ENCODE measurements at regions not wholly inside any gene's neighbourhood (a gene's known extent, or its start where the extent isn't known, plus 50 kb on each side); places are given as distances from the start of the nearest gene placed in this dataset.

- no peak overlapping the region for H3K4me3 ChIP-seq (ENCODE audit: low read depth in 1 of 2, low read length in 2 of 2)
- no peak overlapping the region for H3K27ac ChIP-seq (ENCODE audit: low read depth, low read length)
- H3K27me3 ChIP-seq (ENCODE audit: control insufficient read depth in 1 of 2, insufficient read depth in 2 of 2, low read length in 2 of 2) = no peaks in the 10 kb centered on the region
- no peak overlapping the region for H3K9ac ChIP-seq (ENCODE audit: low read length)
- H3K4me1 ChIP-seq (ENCODE audit: insufficient read depth, low read length) = no peaks in the 10 kb centered on the region
- H3K36me3 ChIP-seq (ENCODE audit: insufficient read depth, low read length) = no peaks in the 10 kb centered on the region
- H3K9me3 ChIP-seq (ENCODE audit: low read length) = no peaks in the 10 kb centered on the region
Measured at GRCh38 chr9:21567926-21568325, 85.8 kb upstream of the IFNE start.

GRCh38 chr9:21568484-21568883 is 86.4 kb upstream of the IFNE start:
- H3K4me3 ChIP-seq (ENCODE audit: low read depth in 1 of 2, low read length in 2 of 2) = no peak overlapping the region
- H3K4me1 ChIP-seq (ENCODE audit: insufficient read depth, low read length) = no peaks in the 10 kb centered on the region
- H3K9ac ChIP-seq (ENCODE audit: low read length) = no peak overlapping the region
- no peaks in the 10 kb centered on the region for H3K27me3 ChIP-seq (ENCODE audit: control insufficient read depth in 1 of 2, insufficient read depth in 2 of 2, low read length in 2 of 2)
- H3K27ac ChIP-seq (ENCODE audit: low read depth, low read length) = no peak overlapping the region
- no peaks in the 10 kb centered on the region for H3K9me3 ChIP-seq (ENCODE audit: low read length)
- no peaks in the 10 kb centered on the region for H3K36me3 ChIP-seq (ENCODE audit: insufficient read depth, low read length)

GRCh38 chr9:21569721-21570120 is 87.6 kb upstream of the IFNE start:
- no peaks in the 10 kb centered on the region for H3K36me3 ChIP-seq (ENCODE audit: insufficient read depth, low read length)
- no peaks in the 10 kb centered on the region for H3K4me1 ChIP-seq (ENCODE audit: insufficient read depth, low read length)
- H3K9ac ChIP-seq (ENCODE audit: low read length) = no peak overlapping the region
- H3K27ac ChIP-seq (ENCODE audit: low read depth, low read length) = no peak overlapping the region
- H3K27me3 ChIP-seq (ENCODE audit: control insufficient read depth in 1 of 2, insufficient read depth in 2 of 2, low read length in 2 of 2) = no peaks in the 10 kb centered on the region
- H3K9me3 ChIP-seq (ENCODE audit: low read length) = no peaks in the 10 kb centered on the region
- no peak overlapping the region for H3K4me3 ChIP-seq (ENCODE audit: low read depth in 1 of 2, low read length in 2 of 2)

GRCh38 chr9:21570643-21571275 is 88.6 kb upstream of the IFNE start:
- Histone ChIP-seq H3K9ac (ENCODE audit: low read length) (no peak overlapping the region), H3K36me3 (ENCODE audit: insufficient read depth, low read length) (no peaks in the 10 kb centered on the region), H3K4me3 (ENCODE audit: low read depth in 1 of 2, low read length in 2 of 2) (no peak overlapping the region), H3K4me1 (ENCODE audit: insufficient read depth, low read length) (peaks cover under 1% of the 10 kb centered on the region), H3K9me3 (ENCODE audit: low read length) (no peaks in the 10 kb centered on the region), H3K27ac (ENCODE audit: low read depth, low read length) (no peak overlapping the region), H3K27me3 (ENCODE audit: control insufficient read depth in 1 of 2, insufficient read depth in 2 of 2, low read length in 2 of 2) (no peaks in the 10 kb centered on the region)

GRCh38 chr9:21574261-21574660 is 92.1 kb upstream of the IFNE start:
- no peaks in the 10 kb centered on the region for H3K27me3 ChIP-seq (ENCODE audit: control insufficient read depth in 1 of 2, insufficient read depth in 2 of 2, low read length in 2 of 2)
- H3K9ac ChIP-seq (ENCODE audit: low read length) = no peak overlapping the region
- H3K36me3 ChIP-seq (ENCODE audit: insufficient read depth, low read length) = no peaks in the 10 kb centered on the region
- no peaks in the 10 kb centered on the region for H3K9me3 ChIP-seq (ENCODE audit: low read length)
- H3K4me3 ChIP-seq (ENCODE audit: low read depth in 1 of 2, low read length in 2 of 2) = no peak overlapping the region
- H3K4me1 ChIP-seq (ENCODE audit: insufficient read depth, low read length) = peaks cover 17% of the 10 kb centered on the region
- H3K27ac ChIP-seq (ENCODE audit: low read depth, low read length) = no peak overlapping the region

GRCh38 chr9:21576331-21577189 is 94.4 kb upstream of the IFNE start:
- Histone ChIP-seq H3K27me3 (ENCODE audit: control insufficient read depth in 1 of 2, insufficient read depth in 2 of 2, low read length in 2 of 2) (no peaks in the 10 kb centered on the region), H3K4me1 (ENCODE audit: insufficient read depth, low read length) (peaks cover 17% of the 10 kb centered on the region), H3K36me3 (ENCODE audit: insufficient read depth, low read length) (no peaks in the 10 kb centered on the region), H3K9me3 (ENCODE audit: low read length) (no peaks in the 10 kb centered on the region), H3K9ac (ENCODE audit: low read length) (no peak overlapping the region), H3K27ac (ENCODE audit: low read depth, low read length) (no peak overlapping the region), H3K4me3 (ENCODE audit: low read depth in 1 of 2, low read length in 2 of 2) (no peak overlapping the region)

GRCh38 chr9:21579247-21579671 is 97.1 kb upstream of the IFNE start:
- no peak overlapping the region for H3K27ac ChIP-seq (ENCODE audit: low read depth, low read length)
- no peaks in the 10 kb centered on the region for H3K36me3 ChIP-seq (ENCODE audit: insufficient read depth, low read length)
- no peak overlapping the region for H3K9ac ChIP-seq (ENCODE audit: low read length)
- H3K4me1 ChIP-seq (ENCODE audit: insufficient read depth, low read length) = peaks cover 17% of the 10 kb centered on the region
- no peaks in the 10 kb centered on the region for H3K27me3 ChIP-seq (ENCODE audit: control insufficient read depth in 1 of 2, insufficient read depth in 2 of 2, low read length in 2 of 2)
- no peaks in the 10 kb centered on the region for H3K9me3 ChIP-seq (ENCODE audit: low read length)
- no peak overlapping the region for H3K4me3 ChIP-seq (ENCODE audit: low read depth in 1 of 2, low read length in 2 of 2)

- no peaks in the 10 kb centered on the region for H3K36me3 ChIP-seq (ENCODE audit: insufficient read depth, low read length)
Measured at GRCh38 chr9:21579743-21580142, 97.6 kb upstream of the IFNE start.

GRCh38 chr9:21580636-21581378 is 98.7 kb upstream of the IFNE start:
- Histone ChIP-seq H3K9me3 (ENCODE audit: low read length) (no peaks in the 10 kb centered on the region), H3K4me1 (ENCODE audit: insufficient read depth, low read length) (peaks cover 16% of the 10 kb centered on the region), H3K27me3 (ENCODE audit: control insufficient read depth in 1 of 2, insufficient read depth in 2 of 2, low read length in 2 of 2) (no peaks in the 10 kb centered on the region), H3K4me3 (ENCODE audit: low read depth in 1 of 2, low read length in 2 of 2) (no peak overlapping the region), H3K27ac (ENCODE audit: low read depth, low read length) (no peak overlapping the region), H3K36me3 (ENCODE audit: insufficient read depth, low read length) (no peaks in the 10 kb centered on the region), H3K9ac (ENCODE audit: low read length) (no peak overlapping the region)

More at GRCh38 chr9:21579743-21580142, 97.6 kb upstream of the IFNE start:
- no peaks in the 10 kb centered on the region for H3K9me3 ChIP-seq (ENCODE audit: low read length)
- no peak overlapping the region for H3K27ac ChIP-seq (ENCODE audit: low read depth, low read length)
- no peak overlapping the region for H3K9ac ChIP-seq (ENCODE audit: low read length)
- no peak overlapping the region for H3K4me3 ChIP-seq (ENCODE audit: low read depth in 1 of 2, low read length in 2 of 2)
- no peaks in the 10 kb centered on the region for H3K27me3 ChIP-seq (ENCODE audit: control insufficient read depth in 1 of 2, insufficient read depth in 2 of 2, low read length in 2 of 2)
- peaks cover 17% of the 10 kb centered on the region for H3K4me1 ChIP-seq (ENCODE audit: insufficient read depth, low read length)

- Histone ChIP-seq H3K4me1 (ENCODE audit: insufficient read depth, low read length) (peaks cover 4% of the 10 kb centered on the region), H3K27me3 (ENCODE audit: control insufficient read depth in 1 of 2, insufficient read depth in 2 of 2, low read length in 2 of 2) (no peaks in the 10 kb centered on the region), H3K4me3 (ENCODE audit: low read depth in 1 of 2, low read length in 2 of 2) (no peak overlapping the region), H3K36me3 (ENCODE audit: insufficient read depth, low read length) (no peaks in the 10 kb centered on the region), H3K9me3 (ENCODE audit: low read length) (no peaks in the 10 kb centered on the region), H3K27ac (ENCODE audit: low read depth, low read length) (no peak overlapping the region), H3K9ac (ENCODE audit: low read length) (no peak overlapping the region)
Measured at GRCh38 chr9:21583628-21584377, 101.7 kb upstream of the IFNE start.

GRCh38 chr9:21584890-21585289 is 102.8 kb upstream of the IFNE start:
- Histone ChIP-seq H3K9me3 (ENCODE audit: low read length) (no peaks in the 10 kb centered on the region), H3K27ac (ENCODE audit: low read depth, low read length) (no peak overlapping the region), H3K27me3 (ENCODE audit: control insufficient read depth in 1 of 2, insufficient read depth in 2 of 2, low read length in 2 of 2) (no peaks in the 10 kb centered on the region), H3K4me1 (ENCODE audit: insufficient read depth, low read length) (no peaks in the 10 kb centered on the region), H3K4me3 (ENCODE audit: low read depth in 1 of 2, low read length in 2 of 2) (no peak overlapping the region), H3K36me3 (ENCODE audit: insufficient read depth, low read length) (no peaks in the 10 kb centered on the region), H3K9ac (ENCODE audit: low read length) (no peak overlapping the region)
